ENCODE measurements at regions not wholly inside any gene's neighbourhood (a gene's known extent, or its start where the extent isn't known, plus 50 kb on each side); places are given as distances from the start of the nearest gene placed in this dataset.

DNA sequence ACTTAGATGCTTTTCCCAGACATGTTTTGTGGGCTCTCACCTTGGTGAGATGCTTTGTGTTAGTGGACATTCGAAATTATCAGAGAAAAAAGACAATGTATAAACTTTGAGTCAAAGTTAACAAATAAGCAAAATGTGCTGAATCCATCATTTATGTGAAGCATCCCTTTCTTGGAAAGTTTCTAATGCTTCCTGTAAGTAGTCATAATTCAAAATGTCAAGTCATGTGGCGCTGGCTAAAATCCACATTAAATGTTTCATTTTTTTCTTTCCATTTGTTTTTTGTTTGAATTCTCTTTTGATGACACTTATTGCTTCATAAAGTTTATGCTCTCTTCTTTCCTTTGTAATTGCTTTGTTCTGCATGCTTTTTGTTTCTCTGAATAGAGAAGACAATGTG, 107.2 kb upstream of the CENPW start:
- H3K9ac ChIP-seq (ENCODE audit: insufficient read depth in 1 of 2, low read depth in 2 of 2, low read length in 2 of 2), result no peak overlapping the region
- H3K4me2 ChIP-seq (ENCODE audit: insufficient read depth, low read length), result no peak overlapping the region
- DNase-seq (ENCODE audit: extremely low read depth in 1 of 4, low spot score in 3 of 4) (no peak), FAIRE-seq (no peak), ATAC-seq (no peak)
- H3K79me2 ChIP-seq (ENCODE audit: control insufficient read depth, insufficient read depth, low read length), result no peaks in the 10 kb centered on the region
- H3K36me3 ChIP-seq (ENCODE audit: control insufficient read depth, insufficient read depth, low read length), result no peaks in the 10 kb centered on the region
- intact Hi-C loops (cut with micrococcal nuclease) (no loop called here), in situ Hi-C loops (cut with MboI) (no loop called here)
- peaks cover 0 to 3% of the 10 kb centered on the region in 2 experiments; a peak in 2 of 5 replicates for H3K4me1 ChIP-seq (replicated peaks in 1 of 2; ENCODE audit: control insufficient read depth in 2 of 2, insufficient read depth in 2 of 2, low read length in 2 of 2)
- no peaks in the 10 kb centered on the region for H3K27me3 ChIP-seq (ENCODE audit: control insufficient read depth in 2 of 2, insufficient read depth in 2 of 2, low read length in 2 of 2)
- no peak overlapping the region for H2AFZ ChIP-seq (ENCODE audit: low read depth, low read length)
- no peak overlapping the region for H3K27ac ChIP-seq (ENCODE audit: extremely low read depth, low read depth, low read length)
- no peak overlapping the region for H3K4me3 ChIP-seq
- POLR2A ChIA-PET, result no interaction called here
- WGBS (ENCODE audit: insufficient coverage, low coverage, missing lambda C conversion rate), result 4% methylated on average over 2 of the region's 2 CpGs
- no peaks in the 10 kb centered on the region for H3K9me1 ChIP-seq (ENCODE audit: control insufficient read depth, insufficient read depth, low read length)
- no peaks in the 10 kb centered on the region for H3K9me3 ChIP-seq (replicated peaks; ENCODE audit: control insufficient read depth, insufficient read depth, low read depth, low read length)
- no TSS peak for BruUV-seq (replicated peaks)
- CTCF ChIA-PET (ENCODE audit: low intra/inter-chr PET ratio), result no interaction called here
- no peaks in the 10 kb centered on the region for H4K20me1 ChIP-seq (replicated peaks; ENCODE audit: control insufficient read depth, insufficient read depth, low read length)
- TF ChIP-seq MEIS2 (IDR thresholded peaks at IDR 0.05; ENCODE audit: partially characterized antibody) (peak; percentile 93), ARID2 (IDR thresholded peaks at IDR 0.05) (no peak), MAFK (IDR thresholded peaks at IDR 0.05; ENCODE audit: low read length) (peak; percentile 28; the same call in 1 of the 2 replicates), PBX2 (CRISPR knock-in tag; IDR thresholded peaks at IDR 0.05; ENCODE audit: low read depth) (no peak), PBX2 (tag; conservative IDR thresholded peaks at IDR 0.05; ENCODE audit: low read depth) (peak; percentile 84), ZNF41 (CRISPR knock-in tag; conservative IDR thresholded peaks at IDR 0.05) (no peak), ZNF766 (CRISPR knock-in tag; conservative IDR thresholded peaks at IDR 0.05) (no peak), ZNF316 (IDR thresholded peaks at IDR 0.05) (peak; percentile 87), PKNOX1 (IDR thresholded peaks at IDR 0.05) (peak; percentile 75; the same call in 1 of the 2 replicates), GABPB1 (CRISPR knock-in tag; IDR thresholded peaks at IDR 0.05) (no peak)
- TF ChIP-seq, protein P1, sequence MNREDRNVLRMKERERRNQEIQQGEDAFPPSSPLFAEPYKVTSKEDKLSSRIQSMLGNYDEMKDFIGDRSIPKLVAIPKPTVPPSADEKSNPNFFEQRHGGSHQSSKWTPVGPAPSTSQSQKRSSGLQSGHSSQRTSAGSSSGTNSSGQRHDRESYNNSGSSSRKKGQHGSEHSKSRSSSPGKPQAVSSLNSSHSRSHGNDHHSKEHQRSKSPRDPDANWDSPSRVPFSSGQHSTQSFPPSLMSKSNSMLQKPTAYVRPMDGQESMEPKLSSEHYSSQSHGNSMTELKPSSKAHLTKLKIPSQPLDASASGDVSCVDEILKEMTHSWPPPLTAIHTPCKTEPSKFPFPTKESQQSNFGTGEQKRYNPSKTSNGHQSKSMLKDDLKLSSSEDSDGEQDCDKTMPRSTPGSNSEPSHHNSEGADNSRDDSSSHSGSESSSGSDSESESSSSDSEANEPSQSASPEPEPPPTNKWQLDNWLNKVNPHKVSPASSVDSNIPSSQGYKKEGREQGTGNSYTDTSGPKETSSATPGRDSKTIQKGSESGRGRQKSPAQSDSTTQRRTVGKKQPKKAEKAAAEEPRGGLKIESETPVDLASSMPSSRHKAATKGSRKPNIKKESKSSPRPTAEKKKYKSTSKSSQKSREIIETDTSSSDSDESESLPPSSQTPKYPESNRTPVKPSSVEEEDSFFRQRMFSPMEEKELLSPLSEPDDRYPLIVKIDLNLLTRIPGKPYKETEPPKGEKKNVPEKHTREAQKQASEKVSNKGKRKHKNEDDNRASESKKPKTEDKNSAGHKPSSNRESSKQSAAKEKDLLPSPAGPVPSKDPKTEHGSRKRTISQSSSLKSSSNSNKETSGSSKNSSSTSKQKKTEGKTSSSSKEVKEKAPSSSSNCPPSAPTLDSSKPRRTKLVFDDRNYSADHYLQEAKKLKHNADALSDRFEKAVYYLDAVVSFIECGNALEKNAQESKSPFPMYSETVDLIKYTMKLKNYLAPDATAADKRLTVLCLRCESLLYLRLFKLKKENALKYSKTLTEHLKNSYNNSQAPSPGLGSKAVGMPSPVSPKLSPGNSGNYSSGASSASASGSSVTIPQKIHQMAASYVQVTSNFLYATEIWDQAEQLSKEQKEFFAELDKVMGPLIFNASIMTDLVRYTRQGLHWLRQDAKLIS (CRISPR knock-in tag; IDR thresholded peaks at IDR 0.05), result no peak
- TF ChIP-seq, protein P2, sequence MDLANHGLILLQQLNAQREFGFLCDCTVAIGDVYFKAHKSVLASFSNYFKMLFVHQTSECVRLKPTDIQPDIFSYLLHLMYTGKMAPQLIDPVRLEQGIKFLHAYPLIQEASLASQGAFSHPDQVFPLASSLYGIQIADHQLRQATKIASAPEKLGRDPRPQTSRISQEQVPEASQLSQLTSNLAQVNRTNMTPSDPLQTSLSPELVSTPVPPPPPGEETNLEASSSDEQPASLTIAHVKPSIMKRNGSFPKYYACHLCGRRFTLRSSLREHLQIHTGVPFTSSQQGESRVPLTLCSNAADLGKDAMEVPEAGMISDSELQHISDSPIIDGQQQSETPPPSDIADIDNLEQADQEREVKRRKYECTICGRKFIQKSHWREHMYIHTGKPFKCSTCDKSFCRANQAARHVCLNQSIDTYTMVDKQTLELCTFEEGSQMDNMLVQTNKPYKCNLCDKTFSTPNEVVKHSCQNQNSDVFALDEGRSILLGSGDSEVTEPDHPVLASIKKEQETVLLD (IDR thresholded peaks at IDR 0.05), result no peak
- TF ChIP-seq, protein P3, sequence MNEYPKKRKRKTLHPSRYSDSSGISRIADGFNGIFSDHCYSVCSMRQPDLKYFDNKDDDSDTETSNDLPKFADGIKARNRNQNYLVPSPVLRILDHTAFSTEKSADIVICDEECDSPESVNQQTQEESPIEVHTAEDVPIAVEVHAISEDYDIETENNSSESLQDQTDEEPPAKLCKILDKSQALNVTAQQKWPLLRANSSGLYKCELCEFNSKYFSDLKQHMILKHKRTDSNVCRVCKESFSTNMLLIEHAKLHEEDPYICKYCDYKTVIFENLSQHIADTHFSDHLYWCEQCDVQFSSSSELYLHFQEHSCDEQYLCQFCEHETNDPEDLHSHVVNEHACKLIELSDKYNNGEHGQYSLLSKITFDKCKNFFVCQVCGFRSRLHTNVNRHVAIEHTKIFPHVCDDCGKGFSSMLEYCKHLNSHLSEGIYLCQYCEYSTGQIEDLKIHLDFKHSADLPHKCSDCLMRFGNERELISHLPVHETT (CRISPR knock-in tag; conservative IDR thresholded peaks at IDR 0.05 in 1 of 2, IDR thresholded peaks at IDR 0.05 in 1 of 2), result no peak
